ENCODE measurements at regions not wholly inside any gene's neighbourhood (a gene's known extent, or its start where the extent isn't known, plus 50 kb on each side); places are given as distances from the start of the nearest gene placed in this dataset.
"Not testable (repeated sequence)": the region's sequence is repeated elsewhere in the genome, so short reads cannot be mapped to it uniquely, and the experiment has no call there.

GRCh38 chr3:150149651-150150051 lies 179.0 kb upstream of the PFN2 start:
- peak; percentile 79 for DNase-seq

- DNase-seq, result no peak
Observed at GRCh38 chr3:150148227-150148626, 177.5 kb upstream of the PFN2 start.

DNA sequence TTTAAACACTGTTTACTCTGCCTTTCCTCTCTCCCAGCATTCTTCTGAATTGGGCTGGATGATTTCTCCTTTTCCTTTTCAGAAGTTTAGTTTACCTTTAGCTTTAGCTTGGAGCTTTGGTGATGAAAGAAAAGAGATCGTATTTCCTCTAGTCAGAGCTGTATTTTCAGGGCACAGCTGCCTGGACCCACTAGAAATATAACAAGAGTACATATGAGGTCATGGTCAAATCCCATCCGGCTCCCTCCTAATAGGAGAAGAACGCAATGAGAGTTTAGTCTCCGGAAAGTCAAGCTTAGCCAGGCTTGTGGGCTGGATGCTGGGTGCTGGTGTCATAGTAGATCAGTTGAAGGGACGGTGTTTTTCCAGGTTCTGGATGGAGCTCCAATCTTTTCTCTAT lies 177.1 kb upstream of the PFN2 start:
- DNase-seq, result peak; percentile 79

GRCh38 chr3:150146991-150147761 lies 176.5 kb upstream of the PFN2 start:
- DNase-seq, result peak; percentile 35

- no peak for DNase-seq
Observed at GRCh38 chr3:150145659-150146058, 175.0 kb upstream of the PFN2 start.

- DNase-seq, result no peak
Observed at GRCh38 chr3:150144191-150144708, 173.6 kb upstream of the PFN2 start.

DNA sequence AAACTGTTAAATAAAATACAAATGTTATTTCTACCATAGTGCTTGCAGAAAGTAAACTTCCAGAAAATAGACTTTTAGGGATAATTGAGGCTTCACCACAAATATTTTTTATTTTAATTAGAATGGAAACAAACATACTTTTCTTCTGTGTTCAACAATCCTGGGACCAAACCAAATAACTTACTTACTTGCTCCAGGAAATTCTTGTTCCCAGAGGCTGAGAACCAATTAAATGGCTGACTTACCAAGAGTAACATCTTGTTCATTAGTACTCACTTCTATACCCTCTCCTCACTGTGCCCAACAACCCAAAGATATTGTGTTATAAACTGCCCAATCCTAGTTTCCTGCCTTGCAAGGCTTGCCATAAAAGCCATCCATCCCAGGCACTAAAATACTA lies 172.2 kb upstream of the PFN2 start:
- no peak for DNase-seq

GRCh38 chr3:150141790-150142326 lies 171.2 kb upstream of the PFN2 start:
- no peak for DNase-seq

GRCh38 chr3:150140614-150141321 lies 170.1 kb upstream of the PFN2 start:
- no peak for DNase-seq

DNA sequence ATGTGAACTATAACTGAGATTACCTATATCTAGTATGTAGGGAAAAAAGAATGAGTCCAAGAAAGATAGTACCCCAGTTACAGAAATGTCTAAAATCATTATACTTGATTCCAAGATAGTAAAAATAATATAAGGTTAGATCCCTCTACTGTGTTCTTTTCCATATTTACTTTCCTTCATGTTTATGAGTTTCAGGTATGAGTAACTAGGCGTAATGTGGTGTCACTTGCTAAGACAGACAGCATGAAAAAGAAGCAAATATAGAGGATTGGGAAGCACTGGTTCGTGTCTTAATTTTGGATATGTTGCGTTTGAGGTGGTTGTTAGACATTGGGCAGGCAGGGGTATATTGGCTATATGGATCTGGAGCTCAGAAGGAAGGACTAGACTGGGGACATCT lies 168.1 kb upstream of the PFN2 start:
- DNase-seq, result no peak

GRCh38 chr3:150136242-150136641 lies 165.5 kb upstream of the PFN2 start:
- DNase-seq, result no peak

DNA sequence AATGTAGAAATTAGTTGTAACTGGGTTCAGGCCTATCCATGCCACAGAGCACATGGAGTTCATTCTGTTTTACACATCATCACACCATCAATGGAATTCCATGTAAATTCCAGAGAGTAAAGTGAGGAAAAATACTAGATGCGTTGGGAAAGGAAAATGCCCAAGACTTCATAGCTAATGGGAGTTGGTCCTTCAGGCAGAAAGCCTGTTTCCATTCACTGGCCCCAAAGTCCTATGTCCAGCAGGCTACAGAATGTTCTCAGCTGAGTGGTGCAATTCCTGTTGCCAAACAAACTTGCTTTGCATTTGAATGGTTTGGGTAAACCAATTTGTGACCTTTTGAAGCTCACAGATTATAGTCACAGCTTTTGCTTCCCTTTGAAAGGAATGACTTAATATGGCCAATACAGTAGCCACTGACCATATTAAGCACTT lies 164.6 kb upstream of the PFN2 start:
- no peak for DNase-seq

DNA sequence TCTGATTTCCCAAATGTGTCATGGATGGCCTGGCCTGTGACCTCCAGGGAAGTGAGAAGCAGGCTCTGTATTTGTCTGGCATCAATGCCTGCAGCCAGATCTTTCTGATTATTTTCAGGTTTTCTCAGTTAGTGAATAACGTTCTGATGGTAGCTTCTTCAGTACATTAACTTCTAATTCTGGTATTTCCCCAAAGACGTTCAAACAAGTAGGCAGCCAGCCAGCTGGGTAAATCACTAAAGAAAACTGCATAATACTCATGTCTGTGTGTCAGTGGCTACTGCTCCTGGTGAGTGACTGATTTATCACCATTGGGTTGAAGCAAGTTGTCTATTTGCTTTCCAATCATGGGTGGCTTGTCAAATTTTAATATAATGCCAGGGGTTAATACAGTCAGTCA lies 162.6 kb upstream of the PFN2 start:
- no peak for DNase-seq

DNA sequence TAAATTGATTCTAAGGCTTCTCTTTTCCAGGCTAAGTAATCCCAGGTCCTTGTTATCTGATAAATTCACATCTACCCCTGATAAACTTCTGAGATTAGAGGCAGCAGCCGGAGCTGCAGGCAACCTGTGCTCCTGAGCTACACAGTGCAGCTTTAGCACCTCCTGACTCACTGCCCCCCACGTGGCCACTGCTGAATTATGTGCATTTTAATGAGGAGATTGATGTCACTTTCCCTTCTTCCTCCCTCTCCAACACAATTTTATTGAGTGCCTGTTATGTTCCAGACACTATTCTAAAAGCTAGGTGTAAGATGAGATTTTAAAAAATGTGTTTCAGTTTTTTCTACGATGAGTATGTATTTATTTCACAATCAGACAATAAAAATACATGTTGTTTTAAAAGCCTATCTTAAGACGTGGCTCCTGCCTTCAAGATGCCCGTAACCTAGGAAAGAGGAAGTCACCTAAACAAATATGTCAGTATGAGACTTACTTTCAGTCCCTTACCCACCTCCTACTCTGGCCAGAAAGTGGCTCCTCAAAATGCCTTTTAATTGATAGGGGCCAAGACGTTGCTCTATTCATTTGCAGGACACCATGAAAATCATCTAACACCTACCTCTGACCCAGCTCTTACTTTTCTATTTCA lies 161.5 kb upstream of the PFN2 start:
- DNase-seq, result no peak

- no peak for DNase-seq
Observed at GRCh38 chr3:150131663-150132062, 161.0 kb upstream of the PFN2 start.

GRCh38 chr3:150130404-150131100 lies 159.9 kb upstream of the PFN2 start:
- no peak for DNase-seq

- no peak for DNase-seq
Observed at GRCh38 chr3:150129166-150129565, 158.5 kb upstream of the PFN2 start.

- DNase-seq, result no peak
Observed at GRCh38 chr3:150128126-150128525, 157.4 kb upstream of the PFN2 start.

DNA sequence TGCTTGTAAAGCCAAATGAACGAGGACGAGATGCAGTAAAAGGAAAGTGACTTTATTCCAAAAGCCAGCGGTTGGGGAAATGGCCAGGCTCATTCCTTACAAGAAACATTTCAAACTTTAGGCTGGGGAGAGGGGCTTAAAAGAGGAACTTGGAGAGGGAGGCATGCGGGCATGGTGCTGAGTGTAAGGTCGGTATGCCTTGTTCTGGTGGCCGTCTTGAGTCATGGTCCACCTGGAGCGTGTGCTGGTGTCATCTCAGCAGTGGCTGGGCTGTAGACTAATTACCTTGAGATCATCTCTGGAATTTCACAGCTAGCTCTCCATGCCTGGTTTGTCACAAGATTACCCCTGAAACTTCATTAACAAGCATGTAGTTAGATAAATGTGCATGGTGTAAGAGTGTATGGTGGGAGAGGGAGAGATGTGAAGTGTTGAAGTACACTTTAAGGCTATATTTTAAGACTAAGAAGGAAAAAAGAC lies 156.4 kb upstream of the PFN2 start:
- DNase-seq, result no peak

DNA sequence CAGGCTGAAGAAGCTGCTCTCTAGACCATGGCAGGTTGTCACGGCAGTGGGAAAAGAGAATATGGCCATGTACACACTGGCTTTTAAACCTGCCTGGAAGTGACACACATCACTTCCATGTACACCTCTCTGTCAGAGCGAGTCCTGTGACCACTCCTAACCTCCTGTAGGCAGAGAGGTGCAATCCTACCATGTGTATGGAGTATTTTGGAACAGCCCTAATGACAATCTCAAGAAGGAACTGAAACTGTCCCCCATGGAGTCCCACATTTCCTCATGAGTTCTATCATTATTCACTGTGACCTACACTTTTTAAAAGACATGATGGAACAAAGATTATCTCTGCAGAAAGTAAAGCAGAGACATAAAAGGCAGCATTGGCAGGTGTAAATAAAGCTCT lies 153.4 kb upstream of the PFN2 start:
- peak; percentile 41 for DNase-seq

DNA sequence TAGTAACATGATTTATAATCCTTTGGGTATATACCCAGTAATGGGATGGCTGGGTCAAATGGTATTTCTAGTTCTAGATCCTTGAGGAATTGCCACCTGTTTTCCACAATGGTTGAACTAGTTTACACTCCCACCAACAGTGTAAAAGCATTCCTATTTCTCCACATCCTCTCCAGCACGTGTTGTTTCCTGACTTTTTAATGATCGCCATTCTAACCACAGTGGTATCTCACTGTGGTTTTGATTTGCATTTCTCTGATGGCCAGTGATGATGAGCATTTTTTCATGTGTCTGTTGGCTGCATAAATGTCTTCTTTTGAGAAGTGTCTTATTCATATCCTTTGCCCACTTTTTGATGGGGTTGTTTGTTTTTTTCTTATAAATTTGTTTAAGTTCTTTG lies 152.6 kb upstream of the PFN2 start:
- not testable (repeated sequence) for DNase-seq

GRCh38 chr3:150118219-150118618 lies 147.5 kb upstream of the PFN2 start:
- DNase-seq, result no peak

DNA sequence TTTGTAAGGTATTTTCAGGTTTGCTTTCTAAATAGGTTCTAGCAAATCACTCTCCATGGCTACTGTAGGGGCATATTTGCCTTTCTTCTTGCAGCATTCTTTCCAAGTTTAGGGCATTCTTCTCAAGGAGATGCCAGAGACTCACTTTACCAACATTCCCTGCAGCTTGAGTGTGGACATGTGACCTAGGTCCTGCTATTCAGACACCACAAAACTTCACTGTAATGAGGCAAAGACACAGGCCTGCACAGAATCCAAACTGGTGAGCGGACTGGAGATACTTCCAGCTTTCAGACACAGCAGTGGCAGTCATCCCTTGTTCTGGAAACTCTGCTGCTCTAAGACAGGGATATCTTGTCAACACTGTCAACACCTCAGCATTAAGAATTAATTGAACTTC lies 146.4 kb upstream of the PFN2 start:
- no peak for DNase-seq
